ENCODE measurements at regions not wholly inside any gene's neighbourhood (a gene's known extent, or its start where the extent isn't known, plus 50 kb on each side); places are given as distances from the start of the nearest gene placed in this dataset.

DNA sequence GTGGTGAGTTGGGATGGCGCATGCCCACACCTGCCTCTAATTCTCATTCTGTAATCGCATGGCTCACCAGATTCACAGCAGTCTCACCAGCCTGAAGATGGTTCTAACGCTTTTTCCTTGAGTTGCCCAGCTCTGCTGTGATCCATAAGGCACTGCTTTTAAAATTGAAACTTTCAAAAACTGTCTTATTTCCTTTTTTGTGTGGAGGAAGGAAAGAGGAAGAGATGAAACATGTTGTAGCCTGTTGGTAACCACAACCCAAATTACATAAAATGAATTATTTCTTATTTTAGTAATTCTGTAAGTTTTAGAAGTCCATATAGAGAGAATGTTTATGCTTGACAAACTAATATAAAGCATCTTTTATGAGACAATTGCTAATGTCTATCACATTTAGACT, 165.4 kb downstream of the RBM43 start:
- no peaks in the 10 kb centered on the region for H3K36me3 Mint-ChIP-seq (ENCODE audit: low read depth, unreplicated experiment)
- no peak overlapping the region for H3K4me2 ChIP-seq (ENCODE audit: low read length)
- H3K4me1 Mint-ChIP-seq (ENCODE audit: low read depth, unreplicated experiment) = no peaks in the 10 kb centered on the region
- H3K27ac Mint-ChIP-seq (ENCODE audit: unreplicated experiment) = no peak overlapping the region
- no peak for DNase-seq (ENCODE audit: low read depth)
- no peak overlapping the region for H3K4me3 Mint-ChIP-seq (ENCODE audit: unreplicated experiment)
- no peaks in the 10 kb centered on the region for H3K9me3 Mint-ChIP-seq (ENCODE audit: unreplicated experiment)
- no peak overlapping the region for H3K4me3 ChIP-seq (ENCODE audit: insufficient read depth, low read depth, low read length)
- no peaks in the 10 kb centered on the region for H3K4me1 ChIP-seq (ENCODE audit: insufficient read depth, low read length)
- no peak for FAIRE-seq
- H3K27ac ChIP-seq (ENCODE audit: low read depth, low read length) = no peak overlapping the region
- TF ChIP-seq, protein P1, sequence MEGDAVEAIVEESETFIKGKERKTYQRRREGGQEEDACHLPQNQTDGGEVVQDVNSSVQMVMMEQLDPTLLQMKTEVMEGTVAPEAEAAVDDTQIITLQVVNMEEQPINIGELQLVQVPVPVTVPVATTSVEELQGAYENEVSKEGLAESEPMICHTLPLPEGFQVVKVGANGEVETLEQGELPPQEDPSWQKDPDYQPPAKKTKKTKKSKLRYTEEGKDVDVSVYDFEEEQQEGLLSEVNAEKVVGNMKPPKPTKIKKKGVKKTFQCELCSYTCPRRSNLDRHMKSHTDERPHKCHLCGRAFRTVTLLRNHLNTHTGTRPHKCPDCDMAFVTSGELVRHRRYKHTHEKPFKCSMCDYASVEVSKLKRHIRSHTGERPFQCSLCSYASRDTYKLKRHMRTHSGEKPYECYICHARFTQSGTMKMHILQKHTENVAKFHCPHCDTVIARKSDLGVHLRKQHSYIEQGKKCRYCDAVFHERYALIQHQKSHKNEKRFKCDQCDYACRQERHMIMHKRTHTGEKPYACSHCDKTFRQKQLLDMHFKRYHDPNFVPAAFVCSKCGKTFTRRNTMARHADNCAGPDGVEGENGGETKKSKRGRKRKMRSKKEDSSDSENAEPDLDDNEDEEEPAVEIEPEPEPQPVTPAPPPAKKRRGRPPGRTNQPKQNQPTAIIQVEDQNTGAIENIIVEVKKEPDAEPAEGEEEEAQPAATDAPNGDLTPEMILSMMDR (IDR thresholded peaks at IDR 0.05; ENCODE audit: insufficient read depth, low read depth, low read length) = no peak
- no peak for TF ChIP-seq EZH2 (IDR thresholded peaks at IDR 0.05; ENCODE audit: insufficient read depth, low read length)
- H4K20me1 ChIP-seq (ENCODE audit: insufficient read depth, low read length) = no peaks in the 10 kb centered on the region
- no peaks in the 10 kb centered on the region for H3K27me3 Mint-ChIP-seq (ENCODE audit: low read depth, unreplicated experiment)
- H3K9me3 ChIP-seq (ENCODE audit: insufficient read depth, low read depth, low read length) = no peaks in the 10 kb centered on the region
- H2AFZ ChIP-seq (ENCODE audit: low read depth, low read length) = no peak overlapping the region
- no peaks in the 10 kb centered on the region for H3K27me3 ChIP-seq (ENCODE audit: insufficient read depth, low read length)
- H3K79me2 ChIP-seq (ENCODE audit: insufficient read depth, low read length) = no peaks in the 10 kb centered on the region
- H3K9ac ChIP-seq (ENCODE audit: low read length) = no peak overlapping the region
- H3K36me3 ChIP-seq (ENCODE audit: insufficient read depth, low read length) = no peaks in the 10 kb centered on the region

DNA sequence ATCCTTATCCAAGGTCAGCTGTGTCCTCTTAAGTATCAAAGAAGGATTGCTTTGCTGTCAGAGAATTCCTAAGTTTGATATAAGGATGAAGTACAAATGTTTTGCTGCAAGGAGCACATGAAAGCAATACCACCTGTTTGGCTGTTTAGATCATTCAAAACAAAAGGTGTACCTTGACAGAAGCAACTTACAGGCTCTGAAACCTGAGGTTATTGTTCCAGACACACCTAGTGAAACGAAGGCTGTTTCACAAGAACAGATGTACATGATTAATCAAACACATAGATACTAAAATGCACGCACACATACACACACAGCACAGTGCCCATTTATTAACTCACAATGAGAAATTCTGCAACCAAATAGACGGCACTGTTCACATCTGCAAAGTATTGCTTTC, 166.2 kb downstream of the RBM43 start:
- no peak overlapping the region for H3K4me3 Mint-ChIP-seq (ENCODE audit: unreplicated experiment)
- Histone ChIP-seq H3K9ac (ENCODE audit: low read length) (no peak overlapping the region), H3K36me3 (ENCODE audit: insufficient read depth, low read length) (no peaks in the 10 kb centered on the region), H4K20me1 (ENCODE audit: insufficient read depth, low read length) (no peaks in the 10 kb centered on the region), H3K27me3 (ENCODE audit: insufficient read depth, low read length) (no peaks in the 10 kb centered on the region), H3K4me3 (ENCODE audit: insufficient read depth, low read depth, low read length) (no peak overlapping the region), H3K79me2 (ENCODE audit: insufficient read depth, low read length) (no peaks in the 10 kb centered on the region), H3K9me3 (ENCODE audit: insufficient read depth, low read depth, low read length) (no peaks in the 10 kb centered on the region), H3K27ac (ENCODE audit: low read depth, low read length) (no peak overlapping the region), H3K4me1 (ENCODE audit: insufficient read depth, low read length) (no peaks in the 10 kb centered on the region), H3K4me2 (ENCODE audit: low read length) (no peak overlapping the region), H2AFZ (ENCODE audit: low read depth, low read length) (no peak overlapping the region)
- no peak overlapping the region for H3K27ac Mint-ChIP-seq (ENCODE audit: unreplicated experiment)
- no peak for DNase-seq (ENCODE audit: low read depth)
- TF ChIP-seq, protein P1 (IDR thresholded peaks at IDR 0.05; ENCODE audit: insufficient read depth, low read depth, low read length) = no peak
- TF ChIP-seq EZH2 (IDR thresholded peaks at IDR 0.05; ENCODE audit: insufficient read depth, low read length) = no peak
- no peak for FAIRE-seq
- no peaks in the 10 kb centered on the region for H3K9me3 Mint-ChIP-seq (ENCODE audit: unreplicated experiment)
- H3K36me3 Mint-ChIP-seq (ENCODE audit: low read depth, unreplicated experiment) = no peaks in the 10 kb centered on the region
- H3K4me1 Mint-ChIP-seq (ENCODE audit: low read depth, unreplicated experiment) = no peaks in the 10 kb centered on the region
- H3K27me3 Mint-ChIP-seq (ENCODE audit: low read depth, unreplicated experiment) = no peaks in the 10 kb centered on the region

DNA sequence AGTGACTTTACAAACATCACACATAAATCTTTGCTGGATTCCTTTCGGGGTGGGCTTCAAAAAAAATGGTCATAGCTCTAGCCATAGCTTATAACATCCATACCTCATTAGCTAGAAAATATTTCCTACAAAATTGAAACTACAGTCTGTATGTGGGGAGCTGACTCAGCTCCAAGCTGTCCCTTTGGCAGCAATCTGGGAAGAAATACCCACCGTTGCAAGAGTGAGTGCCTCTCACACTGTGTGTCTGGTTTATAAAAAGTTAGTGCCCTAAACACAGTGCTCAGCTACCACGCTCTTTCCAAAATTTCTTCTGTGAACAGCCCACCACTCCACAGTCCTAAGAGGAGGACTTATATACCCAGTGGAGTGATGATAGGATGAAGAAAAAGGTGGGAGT, 170.1 kb downstream of the RBM43 start:
- FAIRE-seq = no peak

More for the DNA sequence above, 170.1 kb downstream of the RBM43 start:
- Histone ChIP-seq H3K36me3 (ENCODE audit: insufficient read depth, low read length) (no peaks in the 10 kb centered on the region), H4K20me1 (ENCODE audit: insufficient read depth, low read length) (no peaks in the 10 kb centered on the region), H3K4me1 (ENCODE audit: insufficient read depth, low read length) (no peaks in the 10 kb centered on the region), H3K79me2 (ENCODE audit: insufficient read depth, low read length) (no peaks in the 10 kb centered on the region), H3K9me3 (ENCODE audit: insufficient read depth, low read depth, low read length) (no peaks in the 10 kb centered on the region), H3K4me3 (ENCODE audit: insufficient read depth, low read depth, low read length) (no peak overlapping the region), H3K9ac (ENCODE audit: low read length) (no peak overlapping the region), H3K27me3 (ENCODE audit: insufficient read depth, low read length) (no peaks in the 10 kb centered on the region), H2AFZ (ENCODE audit: low read depth, low read length) (no peak overlapping the region), H3K27ac (ENCODE audit: low read depth, low read length) (no peak overlapping the region), H3K4me2 (ENCODE audit: low read length) (no peak overlapping the region)
- Mint-ChIP-seq H3K9me3 (ENCODE audit: unreplicated experiment) (no peaks in the 10 kb centered on the region), H3K36me3 (ENCODE audit: low read depth, unreplicated experiment) (no peaks in the 10 kb centered on the region), H3K4me3 (ENCODE audit: unreplicated experiment) (no peak overlapping the region), H3K4me1 (ENCODE audit: low read depth, unreplicated experiment) (no peaks in the 10 kb centered on the region), H3K27ac (ENCODE audit: unreplicated experiment) (no peak overlapping the region), H3K27me3 (ENCODE audit: low read depth, unreplicated experiment) (no peaks in the 10 kb centered on the region)
- TF ChIP-seq, protein P1 (IDR thresholded peaks at IDR 0.05; ENCODE audit: insufficient read depth, low read depth, low read length) = no peak
- TF ChIP-seq EZH2 (IDR thresholded peaks at IDR 0.05; ENCODE audit: insufficient read depth, low read length) = no peak
- no peak for DNase-seq (ENCODE audit: low read depth)

Measured in astrocyte (in vitro differentiated cells and primary cell).